Loucy (cell line): ENCODE measurements at regions not wholly inside any gene's neighbourhood (a gene's known extent, or its start where the extent isn't known, plus 50 kb on each side); places are given as distances from the start of the nearest gene placed in this dataset.

ENCODE experiments used
- H2AFZ ChIP-seq: fragments of 200-600 bp; sonication (generic); 2 replicates; pipeline ENCODE4 v1.6.0; 2016; ENCODE audit warnings: antibody characterized with exemption, mild to moderate bottlenecking, low read length, moderate library complexity
- H3F3A ChIP-seq: fragments of 200-600 bp; 2 replicates; pipeline ENCODE4 v1.6.0; 2016; ENCODE audit warnings: antibody characterized with exemption, low read depth, mild to moderate bottlenecking
- H3K27me3 ChIP-seq: fragments of 200-600 bp; sonication (generic); 2 replicates; pipeline ENCODE4 v1.6.1; 2014; ENCODE audit warnings: low read length, mild to moderate bottlenecking; ENCODE audit not compliant: insufficient read depth, poor library complexity, severe bottlenecking
- H3K36me3 ChIP-seq: fragments of 200-600 bp; sonication (generic); 2 replicates; pipeline ENCODE4 v1.6.1; 2016; ENCODE audit warnings: low read length; ENCODE audit not compliant: insufficient read depth
- H3K4me1 ChIP-seq: fragments of 200-600 bp; sonication (generic); 2 replicates; pipeline ENCODE4 v1.5.1; 2014; ENCODE audit warnings: low read length, mild to moderate bottlenecking; ENCODE audit not compliant: insufficient read depth, poor library complexity, severe bottlenecking
- H3K4me2 ChIP-seq: fragments of 200-600 bp; sonication (generic); 2 replicates; pipeline ENCODE4 v1.6.0; 2014; ENCODE audit warnings: antibody characterized with exemption, low read length, low read depth, mild to moderate bottlenecking; ENCODE audit not compliant: poor library complexity, severe bottlenecking
- H3K4me3 ChIP-seq: fragments of 200-600 bp; sonication (generic); 2 replicates; pipeline ENCODE4 v1.5.1; 2014; ENCODE audit warnings: low read length, mild to moderate bottlenecking, mixed read lengths; ENCODE audit not compliant: poor library complexity, severe bottlenecking
- H3K79me2 ChIP-seq: fragments of 200-600 bp; sonication (generic); 2 replicates; pipeline ENCODE4 v1.6.1; 2014; ENCODE audit warnings: low read length; ENCODE audit not compliant: insufficient read depth
- H3K9ac ChIP-seq: fragments of 200-600 bp; sonication (generic); 2 replicates; pipeline ENCODE4 v1.6.0; 2014; ENCODE audit warnings: mild to moderate bottlenecking, low read depth, low read length, moderate library complexity; ENCODE audit not compliant: poor library complexity, severe bottlenecking
- H3K9me2 ChIP-seq: fragments of 200-600 bp; sonication (generic); replicated peaks from 2 replicates; pipeline ENCODE4 v1.6.1; 2016; ENCODE audit warnings: low read depth, low read length, mixed read lengths
- H3K9me3 ChIP-seq: fragments of 200-600 bp; sonication (generic); 2 replicates; pipeline ENCODE4 v1.6.1; 2014; ENCODE audit warnings: mild to moderate bottlenecking, antibody characterized with exemption, low read length, low read depth; ENCODE audit not compliant: insufficient read depth
- H4K20me1 ChIP-seq: fragments of 200-600 bp; sonication (generic); 2 replicates; pipeline ENCODE4 v1.6.0; 2014; ENCODE audit warnings: antibody characterized with exemption, low read length, mild to moderate bottlenecking; ENCODE audit not compliant: insufficient read depth, poor library complexity, severe bottlenecking
- CTCF ChIP-seq: fragments of 200-600 bp; sonication (generic); conservative IDR thresholded peaks from 2 replicates; pipeline ENCODE4 v1.5.1; 2014; ENCODE audit warnings: mild to moderate bottlenecking, antibody characterized with exemption, low read length
- EZH2phosphoT487 ChIP-seq: fragments of 200-600 bp; IDR thresholded peaks from 2 replicates; pipeline ENCODE4 v1.6.1; 2018; ENCODE audit warnings: antibody characterized with exemption, mild to moderate bottlenecking, moderate library complexity, borderline replicate concordance

GRCh38 chr2:196251132-196251531 is 79.8 kb upstream of the STK17B start:
- no peaks in the 10 kb centered on the region for H3K36me3 ChIP-seq
- no peak overlapping the region for H2AFZ ChIP-seq
- H3K9ac ChIP-seq, result no peak overlapping the region
- no peaks in the 10 kb centered on the region for H3F3A ChIP-seq
- no peaks in the 10 kb centered on the region for H3K27me3 ChIP-seq
- no peak overlapping the region for H3K4me2 ChIP-seq
- no peak for TF ChIP-seq CTCF
- TF ChIP-seq EZH2phosphoT487, result no peak
- no peak overlapping the region for H3K4me3 ChIP-seq
- no peaks in the 10 kb centered on the region for H3K9me3 ChIP-seq
- H4K20me1 ChIP-seq, result no peaks in the 10 kb centered on the region
- H3K9me2 ChIP-seq, result no peaks in the 10 kb centered on the region
- H3K4me1 ChIP-seq, result peaks cover 38% of the 10 kb centered on the region
- no peaks in the 10 kb centered on the region for H3K79me2 ChIP-seq

GRCh38 chr2:196252408-196253115 is 81.2 kb upstream of the STK17B start:
- no peak for TF ChIP-seq EZH2phosphoT487
- no peak for TF ChIP-seq CTCF
- Histone ChIP-seq H3K9ac (no peak overlapping the region), H3K4me2 (no peak overlapping the region)

GRCh38 chr2:196253116-196253480 is 81.7 kb upstream of the STK17B start:
- peaks cover 31% of the 10 kb centered on the region for H3K4me1 ChIP-seq
- no peaks in the 10 kb centered on the region for H3K9me3 ChIP-seq
- H2AFZ ChIP-seq, result no peak overlapping the region
- no peaks in the 10 kb centered on the region for H3K79me2 ChIP-seq
- no peak overlapping the region for H3K9ac ChIP-seq
- no peaks in the 10 kb centered on the region for H3K36me3 ChIP-seq
- H3F3A ChIP-seq, result no peaks in the 10 kb centered on the region
- no peak overlapping the region for H3K4me2 ChIP-seq
- no peaks in the 10 kb centered on the region for H3K27me3 ChIP-seq
- TF ChIP-seq EZH2phosphoT487 (no peak), CTCF (no peak)
- H3K4me3 ChIP-seq, result no peak overlapping the region
- no peaks in the 10 kb centered on the region for H4K20me1 ChIP-seq
- H3K9me2 ChIP-seq, result no peaks in the 10 kb centered on the region

More at GRCh38 chr2:196252408-196253115, 81.2 kb upstream of the STK17B start:
- H3K27me3 ChIP-seq, result no peaks in the 10 kb centered on the region
- H4K20me1 ChIP-seq, result no peaks in the 10 kb centered on the region
- no peaks in the 10 kb centered on the region for H3K79me2 ChIP-seq
- H3K9me3 ChIP-seq, result no peaks in the 10 kb centered on the region
- no peaks in the 10 kb centered on the region for H3K9me2 ChIP-seq
- H3K4me3 ChIP-seq, result no peak overlapping the region
- H3K36me3 ChIP-seq, result no peaks in the 10 kb centered on the region
- peaks cover 36% of the 10 kb centered on the region for H3K4me1 ChIP-seq
- H2AFZ ChIP-seq, result no peak overlapping the region
- H3F3A ChIP-seq, result no peaks in the 10 kb centered on the region
